IPS DF 6.9 (cell line): ENCODE measurements at regions not wholly inside any gene's neighbourhood (a gene's known extent, or its start where the extent isn't known, plus 50 kb on each side); places are given as distances from the start of the nearest gene placed in this dataset.

ENCODE experiments used
- DNase-seq: peaks from one replicate; pipeline ENCODE4 v3.0.0-alpha.2; 2013; ENCODE audit warnings: low read depth, low spot score
- H3K27ac ChIP-seq: one replicate; pipeline ENCODE4 v1.5.1; 2013; ENCODE audit warnings: low read length, control low read depth
- H3K27me3 ChIP-seq: 2 replicates; pipeline ENCODE4 v1.6.1; 2013; ENCODE audit warnings: mild to moderate bottlenecking, low read length; ENCODE audit not compliant: control insufficient read depth, insufficient read depth
- H3K36me3 ChIP-seq: 2 replicates; pipeline ENCODE4 v1.6.1; 2013; ENCODE audit warnings: low read length; ENCODE audit not compliant: control insufficient read depth, insufficient read depth
- H3K4me1 ChIP-seq: 2 replicates; pipeline ENCODE4 v1.6.1; 2013; ENCODE audit warnings: low read length; ENCODE audit not compliant: control insufficient read depth, insufficient read depth
- H3K4me3 ChIP-seq: 2 replicates; pipeline ENCODE4 v1.5.1; 2013; ENCODE audit warnings: mild to moderate bottlenecking, low read length
- H3K9me3 ChIP-seq: 2 replicates; pipeline ENCODE4 v1.6.1; 2013; ENCODE audit warnings: low read length, inconsistent platforms; ENCODE audit not compliant: control insufficient read depth, insufficient read depth
- WGBS: extraction: QIAGEN DNeasy Blood & Tissue Kit; methylation state at CpG from one replicate; pipeline ENCODE4 v1.1.7; 2013; ENCODE audit warnings: mixed read lengths, missing lambda C conversion rate; ENCODE audit not compliant: insufficient read length, insufficient coverage; 5-methylcytosine and 5-hydroxymethylcytosine counted together

GRCh38 chr15:88742161-88742560 is 61.1 kb upstream of the ACAN start:
- no peak overlapping the region for H3K27ac ChIP-seq
- H3K4me3 ChIP-seq = no peak overlapping the region
- DNase-seq = no peak
- no CpG with 5 or more reads among the region's 4 CpGs for WGBS
- H3K9me3 ChIP-seq = no peaks in the 10 kb centered on the region
- no peaks in the 10 kb centered on the region for H3K27me3 ChIP-seq
- H3K36me3 ChIP-seq = no peaks in the 10 kb centered on the region; the same call in 1 of the 2 replicates
- no peaks in the 10 kb centered on the region for H3K4me1 ChIP-seq

- Histone ChIP-seq H3K4me3 (no peak overlapping the region), H3K36me3 (no peaks in the 10 kb centered on the region; the same call in 1 of the 2 replicates), H3K9me3 (no peaks in the 10 kb centered on the region), H3K27me3 (no peaks in the 10 kb centered on the region), H3K4me1 (no peaks in the 10 kb centered on the region), H3K27ac (no peak overlapping the region)
- no CpG with 5 or more reads among the region's 7 CpGs for WGBS
- DNase-seq = peak; percentile 9
Observed at GRCh38 chr15:88744548-88745020, 58.7 kb upstream of the ACAN start.

GRCh38 chr15:88745065-88745464 is 58.2 kb upstream of the ACAN start:
- WGBS = no CpG with 5 or more reads among the region's 2 CpGs
- Histone ChIP-seq H3K27ac (no peak overlapping the region), H3K36me3 (no peaks in the 10 kb centered on the region; the same call in 1 of the 2 replicates), H3K4me3 (no peak overlapping the region), H3K9me3 (no peaks in the 10 kb centered on the region), H3K4me1 (no peaks in the 10 kb centered on the region), H3K27me3 (no peaks in the 10 kb centered on the region)
- no peak for DNase-seq

GRCh38 chr15:88745696-88746095 is 57.5 kb upstream of the ACAN start:
- Histone ChIP-seq H3K36me3 (no peaks in the 10 kb centered on the region; the same call in 1 of the 2 replicates), H3K4me3 (no peak overlapping the region), H3K4me1 (no peaks in the 10 kb centered on the region), H3K27me3 (no peaks in the 10 kb centered on the region), H3K9me3 (no peaks in the 10 kb centered on the region), H3K27ac (no peak overlapping the region)
- no CpG with 5 or more reads among the region's 2 CpGs for WGBS
- DNase-seq = no peak

GRCh38 chr15:88746451-88746850 is 56.8 kb upstream of the ACAN start:
- Histone ChIP-seq H3K4me3 (no peak overlapping the region), H3K9me3 (no peaks in the 10 kb centered on the region), H3K4me1 (no peaks in the 10 kb centered on the region), H3K27ac (no peak overlapping the region), H3K27me3 (no peaks in the 10 kb centered on the region), H3K36me3 (no peaks in the 10 kb centered on the region; the same call in 1 of the 2 replicates)
- WGBS = no CpG with 5 or more reads among the region's 5 CpGs
- no peak for DNase-seq

- WGBS = no CpG with 5 or more reads among the region's 1 CpG
Observed at GRCh38 chr15:88747111-88747510, 56.1 kb upstream of the ACAN start.

GRCh38 chr15:88747631-88748030 is 55.6 kb upstream of the ACAN start:
- H3K27ac ChIP-seq = no peak overlapping the region
- no peaks in the 10 kb centered on the region for H3K27me3 ChIP-seq
- no peaks in the 10 kb centered on the region for H3K36me3 ChIP-seq
- H3K9me3 ChIP-seq = no peaks in the 10 kb centered on the region
- DNase-seq = no peak
- WGBS = no CpG with 5 or more reads among the region's 2 CpGs
- H3K4me1 ChIP-seq = no peaks in the 10 kb centered on the region
- no peak overlapping the region for H3K4me3 ChIP-seq

More at GRCh38 chr15:88747111-88747510, 56.1 kb upstream of the ACAN start:
- H3K27ac ChIP-seq = no peak overlapping the region
- H3K4me3 ChIP-seq = no peak overlapping the region
- DNase-seq = no peak
- H3K27me3 ChIP-seq = no peaks in the 10 kb centered on the region
- no peaks in the 10 kb centered on the region for H3K36me3 ChIP-seq
- no peaks in the 10 kb centered on the region for H3K4me1 ChIP-seq
- H3K9me3 ChIP-seq = no peaks in the 10 kb centered on the region

GRCh38 chr15:88748081-88748480 is 55.2 kb upstream of the ACAN start:
- H3K9me3 ChIP-seq = no peaks in the 10 kb centered on the region
- H3K27me3 ChIP-seq = no peaks in the 10 kb centered on the region
- H3K36me3 ChIP-seq = no peaks in the 10 kb centered on the region
- WGBS = no CpG with 5 or more reads among the region's 3 CpGs
- H3K4me3 ChIP-seq = no peak overlapping the region
- H3K27ac ChIP-seq = no peak overlapping the region
- DNase-seq = no peak
- no peaks in the 10 kb centered on the region for H3K4me1 ChIP-seq

- Histone ChIP-seq H3K27me3 (no peaks in the 10 kb centered on the region), H3K27ac (no peak overlapping the region), H3K4me1 (no peaks in the 10 kb centered on the region), H3K9me3 (no peaks in the 10 kb centered on the region), H3K36me3 (no peaks in the 10 kb centered on the region), H3K4me3 (no peak overlapping the region)
- WGBS = no CpG with 5 or more reads among the region's 2 CpGs
- no peak for DNase-seq
Observed at GRCh38 chr15:88748651-88749050, 54.6 kb upstream of the ACAN start.

GRCh38 chr15:88749699-88750098 is 53.5 kb upstream of the ACAN start:
- WGBS = 100% methylated on average over 1 of the region's 2 CpGs
- no peak overlapping the region for H3K4me3 ChIP-seq
- DNase-seq = no peak
- H3K27me3 ChIP-seq = no peaks in the 10 kb centered on the region
- no peak overlapping the region for H3K27ac ChIP-seq
- no peaks in the 10 kb centered on the region for H3K4me1 ChIP-seq
- no peaks in the 10 kb centered on the region for H3K36me3 ChIP-seq
- H3K9me3 ChIP-seq = no peaks in the 10 kb centered on the region

- Histone ChIP-seq H3K9me3 (no peaks in the 10 kb centered on the region), H3K4me3 (no peak overlapping the region), H3K27me3 (no peaks in the 10 kb centered on the region), H3K36me3 (no peaks in the 10 kb centered on the region), H3K4me1 (no peaks in the 10 kb centered on the region), H3K27ac (no peak overlapping the region)
- WGBS = no CpG with 5 or more reads among the region's 5 CpGs
- no peak for DNase-seq
Observed at GRCh38 chr15:88752501-88752900, 50.7 kb upstream of the ACAN start.
